Glomerular visceral epithelial cell (primary cell): ENCODE measurements at regions not wholly inside any gene's neighbourhood (a gene's known extent, or its start where the extent isn't known, plus 50 kb on each side); places are given as distances from the start of the nearest gene placed in this dataset.

Source experiments
- DNase-seq: peaks from one replicate; pipeline ENCODE4 v3.0.0-alpha.2; 2016; ENCODE audit errors: extremely low spot score

- DNase-seq, result no peak
Observed at GRCh38 chr3:67798412-67798811, 144.0 kb upstream of the SUCLG2 start.

GRCh38 chr3:67791620-67792019, 137.2 kb upstream of the SUCLG2 start:
- DNase-seq, result no peak

GRCh38 chr3:67790043-67790442, 135.6 kb upstream of the SUCLG2 start:
- peak; percentile 24 for DNase-seq

GRCh38 chr3:67788396-67788795, 134.0 kb upstream of the SUCLG2 start:
- no peak for DNase-seq

- DNase-seq, result no peak
Observed at GRCh38 chr3:67783281-67784250, 129.2 kb upstream of the SUCLG2 start.

GRCh38 chr3:67781871-67782270, 127.5 kb upstream of the SUCLG2 start:
- DNase-seq, result no peak

- no peak for DNase-seq
Observed at GRCh38 chr3:67781218-67781617, 126.8 kb upstream of the SUCLG2 start.

GRCh38 chr3:67774676-67775075, 120.3 kb upstream of the SUCLG2 start:
- no peak for DNase-seq

- no peak for DNase-seq
Observed at GRCh38 chr3:67765575-67765974, 111.2 kb upstream of the SUCLG2 start.

GRCh38 chr3:67745296-67745695, 90.9 kb upstream of the SUCLG2 start:
- no peak for DNase-seq

GRCh38 chr3:67744699-67745098, 90.3 kb upstream of the SUCLG2 start:
- DNase-seq, result no peak

GRCh38 chr3:67739851-67740250, 85.4 kb upstream of the SUCLG2 start:
- no peak for DNase-seq

GRCh38 chr3:67737906-67738865, 83.8 kb upstream of the SUCLG2 start:
- DNase-seq, result no peak

- no peak for DNase-seq
Observed at GRCh38 chr3:67737140-67737539, 82.7 kb upstream of the SUCLG2 start.

GRCh38 chr3:67733269-67733950, 79.0 kb upstream of the SUCLG2 start:
- DNase-seq, result no peak

GRCh38 chr3:67724434-67724833, 70.0 kb upstream of the SUCLG2 start:
- DNase-seq, result no peak

GRCh38 chr3:67723863-67724262, 69.5 kb upstream of the SUCLG2 start:
- DNase-seq, result no peak

- peak; percentile 15 for DNase-seq
Observed at GRCh38 chr3:67719333-67719732, 64.9 kb upstream of the SUCLG2 start.

- DNase-seq, result no peak
Observed at GRCh38 chr3:67715971-67716370, 61.6 kb upstream of the SUCLG2 start.

GRCh38 chr3:67713764-67714469, 59.5 kb upstream of the SUCLG2 start:
- DNase-seq, result no peak

- DNase-seq, result no peak
Observed at GRCh38 chr3:67712259-67712658, 57.8 kb upstream of the SUCLG2 start.
